Motor neuron (in vitro differentiated cells): ENCODE measurements at regions not wholly inside any gene's neighbourhood (a gene's known extent, or its start where the extent isn't known, plus 50 kb on each side); places are given as distances from the start of the nearest gene placed in this dataset.

Experiments used
- ATAC-seq, 8 experiments: fragments of 200-7000 bp; cut with Tn5 transposase; replicated peaks in 6 of 8; 2 replicates each; pipeline ENCODE4 v1.8.0; 2021; ENCODE audit warnings: mild to moderate bottlenecking in 8 of 8, moderate library complexity in 8 of 8
- H3K27ac ChIP-seq, 2 donors: fragments of 250-450 bp; sonication (Bioruptor Pico); 2 replicates each; pipeline ENCODE4 v1.9.0; 2021; ENCODE audit warnings: antibody characterized with exemption in 2 of 2, mild to moderate bottlenecking in 2 of 2, moderate library complexity in 1 of 2
- H3K4me1 ChIP-seq, 2 donors: fragments of 250-450 bp; sonication (Bioruptor Pico); replicated peaks in 1 of 2; 2 replicates each; pipeline ENCODE4 v1.6.1; 2021; ENCODE audit warnings: antibody characterized with exemption in 2 of 2, mild to moderate bottlenecking in 2 of 2, moderate library complexity in 1 of 2
- H3K4me3 ChIP-seq, 5 donors: fragments of 250-450 bp; sonication (Bioruptor Pico); 2 replicates each; pipeline ENCODE4 v1.9.0; 2021; ENCODE audit warnings: antibody characterized with exemption in 5 of 5, mild to moderate bottlenecking in 5 of 5, moderate library complexity in 4 of 5
- WGBS, 10 experiments: fragments of 450-650 bp; shearing (Covaris generic); methylation state at CpG; one replicate each; pipeline ENCODE4 v1.0.0; 2022; 5-methylcytosine and 5-hydroxymethylcytosine counted together
- in situ Hi-C, 9 experiments: fragments of 400-800 bp; cut with MboI; loops; one replicate each; pipeline ENCODE4 v1.15.0; 2021; ENCODE audit warnings: low sequenced_read_pairs in 9 of 9, low pct_unique_long_range_greater_than_20kb in 2 of 9; ENCODE audit not compliant: unreplicated experiment in 9 of 9

DNA sequence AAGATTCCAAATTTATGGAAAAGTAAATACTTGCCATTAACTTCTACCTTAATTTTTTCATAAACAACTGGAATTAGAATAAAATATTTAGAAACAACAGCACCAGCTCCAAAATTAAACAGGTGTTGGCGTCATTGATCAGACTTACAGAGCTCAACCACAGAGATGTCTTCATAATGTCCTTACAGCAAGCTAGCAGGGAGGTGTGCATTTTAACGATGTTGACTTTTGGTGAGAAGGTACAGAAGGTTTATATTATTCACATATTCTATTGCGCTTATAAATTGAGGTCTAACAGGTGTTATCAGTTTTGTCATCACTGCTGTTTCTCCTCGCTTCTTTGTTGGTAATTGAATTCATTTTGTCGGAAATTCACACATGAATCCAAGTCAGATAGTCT, 226.2 kb upstream of the CA10 start:
- WGBS, 10 experiments: 8 to 100% (median 67%) methylated on average over 1 to 5 of the region's 5 CpGs
- ATAC-seq: peak in 1 of 8 experiments; percentile 11
- in situ Hi-C loops: no loop called here
- no peak overlapping the region for H3K4me3 ChIP-seq
- H3K4me1 ChIP-seq: no peaks in the 10 kb centered on the region
- no peak overlapping the region for H3K27ac ChIP-seq

DNA sequence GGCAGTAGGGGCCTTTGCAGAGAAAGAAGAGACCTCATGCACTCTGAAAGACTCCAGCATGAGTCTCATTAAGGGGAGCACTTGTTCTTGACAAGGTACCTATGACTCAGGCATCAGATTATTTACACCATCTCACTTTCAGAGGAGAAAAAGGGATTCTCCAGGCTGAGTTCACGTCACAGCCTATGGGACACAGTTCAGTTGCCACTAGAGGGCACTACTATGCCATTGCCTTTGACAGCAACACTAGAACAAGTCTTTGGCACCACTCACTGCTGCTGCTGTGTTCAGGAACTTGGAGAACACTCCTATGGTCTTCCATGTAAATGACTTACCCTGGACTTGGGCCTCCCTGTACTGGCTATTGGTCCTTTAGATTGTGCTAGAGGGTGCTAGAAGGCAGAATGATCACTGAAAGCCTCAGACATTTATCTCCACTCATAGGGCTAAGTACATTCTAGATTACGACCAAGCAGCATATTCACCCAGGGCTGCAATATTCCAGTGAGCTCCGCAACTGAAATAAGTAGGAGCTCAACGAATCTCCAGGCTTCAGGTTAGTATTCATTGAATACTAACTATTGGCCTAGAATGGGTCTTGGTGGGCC, 225.1 kb upstream of the CA10 start:
- Histone ChIP-seq H3K27ac (no peak overlapping the region), H3K4me3 (no peak overlapping the region), H3K4me1 (no peaks in the 10 kb centered on the region)
- peak; percentile 72 to 100 (median 91) for ATAC-seq
- 0 to 85% (median 42%) methylated on average over 1 to 3 of the region's 4 CpGs; no CpG with 5 or more reads in 4 of the 10 experiments for WGBS, 10 experiments
- in situ Hi-C loops: no loop called here

DNA sequence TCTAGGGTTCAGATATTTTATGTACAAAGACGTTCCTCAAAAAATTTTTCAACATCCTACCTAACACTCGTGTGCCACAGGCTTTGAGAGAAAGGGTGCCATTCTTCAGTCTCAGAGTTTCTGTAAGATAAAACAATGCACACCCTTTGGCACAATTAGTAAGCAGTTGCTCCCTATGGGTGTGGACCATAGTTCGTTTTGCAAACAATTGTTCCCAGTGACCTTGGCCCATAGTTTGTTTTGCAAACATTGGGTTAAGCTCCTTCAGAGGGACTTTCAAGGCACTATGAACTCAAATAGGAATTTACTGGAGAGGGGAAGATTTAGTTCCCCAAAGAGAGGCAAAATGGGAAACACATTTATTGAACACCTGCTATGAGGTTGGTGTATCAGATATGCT, 220.3 kb upstream of the CA10 start:
- 3 to 100% (median 42%) methylated on average over 1 to 3 of the region's 3 CpGs; no CpG with 5 or more reads in 2 of the 10 experiments for WGBS, 10 experiments
- Histone ChIP-seq H3K4me3 (no peak overlapping the region), H3K4me1 (no peaks in the 10 kb centered on the region), H3K27ac (no peak overlapping the region)
- ATAC-seq: no peak
- in situ Hi-C loops: no loop called here

DNA sequence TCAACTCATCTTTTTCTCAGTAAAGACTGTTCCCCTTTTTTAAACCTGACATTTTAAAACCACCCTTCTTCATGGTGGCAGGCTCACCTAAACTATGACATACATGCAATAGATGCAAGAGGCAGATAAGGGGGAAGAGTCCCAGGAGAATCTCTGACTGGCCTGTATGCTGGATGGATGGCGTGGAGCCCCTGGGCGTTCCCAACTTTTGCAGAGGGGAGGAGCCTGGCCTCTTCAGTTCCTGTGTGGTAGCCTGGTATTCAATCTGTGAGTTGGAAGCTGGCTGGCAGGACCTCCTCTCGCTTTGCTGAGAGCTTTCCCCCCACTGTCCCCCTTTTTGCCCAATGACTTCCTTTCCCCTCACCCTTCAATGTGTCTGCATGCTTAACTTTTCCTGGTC, 217.6 kb upstream of the CA10 start:
- in situ Hi-C loops: no loop called here
- Histone ChIP-seq H3K4me3 (no peak overlapping the region), H3K27ac (no peak overlapping the region), H3K4me1 (peaks cover 0 to 8% of the 10 kb centered on the region in 2 donors)
- ATAC-seq: no peak
- WGBS, 10 experiments: 0 to 100% (median 35%) methylated on average over 1 to 3 of the region's 3 CpGs; no CpG with 5 or more reads in 4 of the 10 experiments

DNA sequence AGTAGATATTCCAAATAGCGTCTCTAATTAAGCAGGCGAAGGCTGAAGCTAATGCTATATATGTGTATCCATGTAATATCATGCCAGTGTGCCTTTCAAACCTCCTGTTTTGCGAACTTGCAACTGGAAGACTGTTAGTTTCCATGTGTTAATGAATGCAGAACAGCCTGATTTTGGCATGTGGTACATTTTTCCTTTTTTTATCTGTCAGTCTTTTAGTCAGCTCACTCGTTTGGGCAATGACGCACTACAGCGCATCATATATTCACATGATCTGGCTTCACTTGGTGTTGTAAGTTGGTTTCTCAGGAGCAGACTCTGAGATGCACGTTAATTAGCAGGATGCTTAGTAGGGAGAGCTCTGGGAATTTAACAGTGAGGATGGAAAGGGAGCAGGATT, 210.4 kb upstream of the CA10 start:
- no peak for ATAC-seq
- whole genome bisulfite sequencing, 10 experiments: 8 to 100% (median 73%) methylated on average over 2 to 6 of the region's 7 CpGs
- in situ Hi-C loops: no loop called here

DNA sequence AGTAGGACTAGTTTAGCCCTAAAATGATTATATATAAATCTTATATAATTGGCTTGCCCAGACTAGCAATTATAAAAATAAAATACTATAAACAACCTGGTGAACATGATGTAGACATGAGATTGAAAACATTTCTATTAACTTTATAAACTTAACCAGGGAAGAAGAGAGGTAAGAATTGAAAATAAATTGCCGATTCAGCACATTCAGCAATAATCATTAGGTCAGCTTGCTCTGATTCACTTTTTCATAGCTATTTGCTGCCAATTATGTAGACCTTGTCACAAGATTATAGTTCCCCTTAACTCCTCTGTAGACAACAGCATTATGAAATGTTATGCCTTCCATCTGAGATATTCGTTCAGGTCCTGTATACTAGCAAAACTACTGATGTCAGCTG, 199.3 kb upstream of the CA10 start:
- ATAC-seq: no peak
- in situ Hi-C loops: no loop called here
- 0 to 100% (median 62%) methylated on average over 1 to 2 of the region's 2 CpGs; no CpG with 5 or more reads in 4 of the 10 experiments for WGBS, 10 experiments
- no peak overlapping the region for H3K27ac ChIP-seq
- H3K4me3 ChIP-seq: no peak overlapping the region
- H3K4me1 ChIP-seq: no peaks in the 10 kb centered on the region

More for the DNA sequence above, 210.4 kb upstream of the CA10 start:
- no peak overlapping the region for H3K27ac ChIP-seq
- no peak overlapping the region for H3K4me3 ChIP-seq
- peaks cover 0 to 8% of the 10 kb centered on the region in 2 donors for H3K4me1 ChIP-seq

DNA sequence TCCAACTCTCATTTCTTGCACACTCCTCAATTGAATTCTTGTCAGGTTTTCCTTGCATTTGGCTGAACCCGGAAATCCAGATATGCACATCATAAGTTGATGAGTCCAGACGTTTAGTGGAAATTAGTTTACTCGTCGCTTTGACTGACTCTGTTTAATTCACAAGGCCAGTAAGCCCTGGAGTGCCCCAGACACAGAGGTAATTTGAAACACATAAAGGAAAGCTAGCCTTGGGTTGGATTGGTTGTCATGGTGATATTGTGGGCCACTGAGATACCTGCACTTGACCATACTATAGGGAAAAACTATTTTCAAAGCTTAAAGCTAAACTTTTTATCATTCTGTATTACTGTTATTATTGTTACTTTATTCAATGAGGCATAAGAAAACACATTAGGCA, 178.3 kb upstream of the CA10 start:
- ATAC-seq: no peak
- no peaks in the 10 kb centered on the region for H3K4me1 ChIP-seq
- WGBS, 10 experiments: 0 to 71% (median 17%) methylated on average over 2 to 4 of the region's 4 CpGs; no CpG with 5 or more reads in 3 of the 10 experiments
- in situ Hi-C loops: no loop called here
- H3K27ac ChIP-seq: no peak overlapping the region
- H3K4me3 ChIP-seq: no peak overlapping the region

DNA sequence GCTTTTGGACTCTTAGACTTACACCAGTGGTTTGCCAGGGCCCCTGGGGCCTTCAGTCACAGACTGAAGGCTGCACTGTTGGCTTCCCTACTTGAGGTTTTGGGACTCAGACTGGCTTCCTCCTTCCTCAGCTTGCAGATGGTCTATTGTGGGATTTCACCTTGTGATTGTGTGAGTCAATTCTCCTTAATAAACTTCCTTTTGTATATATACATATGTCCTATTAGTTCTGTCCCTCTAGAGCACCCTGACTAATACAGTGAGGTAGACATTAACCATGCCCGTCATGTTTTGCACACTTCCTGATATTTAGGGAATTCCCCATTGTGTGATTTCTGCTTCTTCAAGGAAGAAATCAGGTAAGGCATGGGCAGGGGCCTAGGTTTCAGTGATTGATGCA, 147.8 kb upstream of the CA10 start:
- WGBS, 10 experiments: 14 to 100% (median 25%) methylated on average over 1 of the region's 1 CpG; no CpG with 5 or more reads in 5 of the 10 experiments
- no peak overlapping the region for H3K4me3 ChIP-seq
- no peak for ATAC-seq
- in situ Hi-C loops: no loop called here
- no peaks in the 10 kb centered on the region for H3K4me1 ChIP-seq
- no peak overlapping the region for H3K27ac ChIP-seq

DNA sequence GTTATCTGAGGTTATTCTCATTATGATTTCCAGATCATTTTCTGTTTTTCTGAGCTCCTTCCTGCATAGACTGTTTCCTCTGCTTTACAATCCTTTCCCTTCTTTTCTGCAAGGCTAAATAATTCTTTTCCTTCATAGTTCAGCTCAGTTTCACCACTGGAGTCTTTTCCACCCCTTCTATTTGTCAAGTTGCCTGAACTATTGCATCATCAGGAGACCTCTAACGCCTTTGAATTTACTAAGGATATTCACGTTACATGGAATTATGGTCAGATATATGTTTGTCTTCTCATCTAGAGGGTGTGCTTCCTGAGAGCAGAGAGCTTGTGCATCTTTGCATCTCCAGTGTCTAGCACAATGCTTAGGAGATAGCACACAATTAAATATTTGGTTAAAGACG, 140.4 kb upstream of the CA10 start:
- in situ Hi-C loops: no loop called here
- no peak for ATAC-seq
- Histone ChIP-seq H3K4me3 (no peak overlapping the region), H3K27ac (peak overlapping the region in 1 of 2 donors; percentile 35), H3K4me1 (peaks cover 0 to 34% of the 10 kb centered on the region in 2 donors)
- WGBS, 10 experiments: 0 to 89% (median 72%) methylated on average over 1 to 3 of the region's 3 CpGs; no CpG with 5 or more reads in 3 of the 10 experiments

DNA sequence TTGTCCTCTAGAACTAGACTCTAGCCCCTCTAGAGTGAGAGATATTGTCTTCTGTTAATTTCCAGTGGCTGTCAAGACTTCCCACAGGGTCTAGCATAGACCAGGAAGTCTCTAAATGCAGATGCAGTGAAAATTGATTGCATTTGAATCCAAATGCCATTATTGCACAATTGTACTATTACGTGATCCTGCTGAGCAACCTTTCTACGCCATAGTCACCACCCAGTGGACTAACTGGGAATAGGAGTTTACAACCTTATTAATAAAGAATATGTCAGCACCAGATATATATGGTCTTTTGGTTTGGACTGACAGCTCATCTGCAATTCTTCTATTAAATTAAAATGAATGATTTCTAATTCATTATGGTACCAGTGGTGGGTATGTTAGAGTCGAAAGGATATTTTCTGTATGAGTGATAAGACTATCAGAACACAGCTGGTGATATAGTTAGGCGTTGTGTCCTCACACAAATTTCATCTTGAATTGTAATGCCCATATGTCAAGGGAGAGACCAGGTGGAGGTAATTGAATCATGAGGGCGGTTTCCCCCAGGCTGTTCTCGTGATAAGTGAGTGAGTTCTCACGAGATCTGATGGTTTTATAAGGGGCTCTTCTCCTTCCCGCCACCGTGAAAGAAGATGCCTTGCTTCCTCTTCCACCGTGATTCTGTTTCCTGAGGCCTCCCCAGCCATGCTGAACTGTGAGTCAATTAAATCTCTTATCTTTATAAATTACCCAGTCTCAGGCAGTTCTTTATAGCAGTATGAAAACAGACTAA, 138.9 kb upstream of the CA10 start:
- WGBS, 10 experiments: 0 to 87% (median 55%) methylated on average over 3 to 9 of the region's 10 CpGs
- Histone ChIP-seq H3K4me3 (no peak overlapping the region), H3K27ac (peak overlapping the region in 1 of 2 donors; percentile 28), H3K4me1 (peaks cover 0 to 38% of the 10 kb centered on the region in 2 donors)
- in situ Hi-C loops: no loop called here
- ATAC-seq: peak in 4 of 8 experiments; percentile 18 to 80 (median 36)

DNA sequence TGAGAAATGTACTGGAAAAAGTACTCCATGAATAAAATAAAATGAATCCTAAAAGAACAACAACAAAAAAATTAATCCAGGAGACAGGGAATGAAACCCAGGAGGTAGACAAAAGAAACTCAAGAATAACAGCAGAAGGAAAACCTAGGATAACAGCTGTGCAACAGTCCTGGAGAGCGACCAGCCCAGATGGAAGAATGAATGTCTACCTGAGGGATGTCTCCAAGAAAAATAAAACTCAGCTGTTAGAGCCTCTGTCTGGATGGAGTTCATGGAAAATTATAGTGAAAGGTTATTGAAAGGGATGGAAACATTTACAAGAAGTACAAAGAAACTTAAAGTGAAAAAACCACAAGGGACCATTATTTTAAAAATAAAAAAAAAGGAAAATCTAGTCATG, 135.8 kb upstream of the CA10 start:
- H3K4me3 ChIP-seq: no peak overlapping the region
- in situ Hi-C loops: no loop called here
- no peak for ATAC-seq
- peaks cover 0 to 28% of the 10 kb centered on the region in 2 donors for H3K4me1 ChIP-seq
- H3K27ac ChIP-seq: no peak overlapping the region
- WGBS, 10 experiments: 0 to 100% (median 63%) methylated on average over 1 of the region's 1 CpG; no CpG with 5 or more reads in 1 of the 10 experiments

DNA sequence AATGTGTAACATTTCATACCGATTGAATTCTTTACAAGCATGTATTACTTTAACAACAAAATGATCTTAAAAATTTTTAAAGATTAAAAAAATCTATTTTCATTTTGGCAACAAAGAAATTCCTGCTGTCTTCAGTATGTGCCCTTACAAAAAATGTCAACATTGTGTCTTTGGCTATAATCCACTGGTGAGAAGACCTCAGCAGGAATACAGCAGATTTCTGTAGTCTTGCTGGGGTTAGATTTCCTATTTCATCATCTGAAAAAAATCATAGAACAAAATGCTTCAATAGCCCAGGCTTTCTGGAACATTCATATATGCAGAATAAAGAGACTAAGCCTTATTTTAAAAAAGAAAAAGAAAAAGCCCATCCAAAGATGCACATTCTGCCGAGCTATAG, 129.1 kb upstream of the CA10 start:
- Histone ChIP-seq H3K4me3 (no peak overlapping the region), H3K4me1 (peaks cover 2 to 15% of the 10 kb centered on the region in 2 donors), H3K27ac (peak overlapping the region in 1 of 2 donors; percentile 70)
- in situ Hi-C loops: no loop called here
- no peak for ATAC-seq
- WGBS, 10 experiments: 5 to 100% (median 78%) methylated on average over 1 to 2 of the region's 2 CpGs; no CpG with 5 or more reads in 1 of the 10 experiments

DNA sequence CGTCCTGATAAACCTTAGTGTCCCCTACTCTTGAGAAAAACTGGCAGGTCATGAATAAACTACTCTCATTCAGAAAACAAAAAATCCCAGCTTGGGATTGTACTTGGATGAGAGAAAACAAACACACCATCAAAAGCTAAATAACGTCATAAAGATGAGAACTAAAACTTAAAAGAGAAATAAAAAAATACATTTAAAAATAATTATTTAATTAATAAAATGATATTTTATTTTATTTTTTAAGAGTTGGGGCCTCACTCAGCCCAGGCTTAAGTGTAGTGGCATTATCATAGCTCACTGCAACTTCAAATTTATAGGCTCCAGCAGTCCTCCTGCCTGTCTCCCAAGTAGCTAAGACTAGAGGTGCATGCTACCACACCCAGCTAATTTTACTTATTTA, 125.4 kb upstream of the CA10 start:
- Histone ChIP-seq H3K4me3 (no peak overlapping the region), H3K4me1 (peaks cover 2 to 13% of the 10 kb centered on the region in 2 donors), H3K27ac (no peak overlapping the region)
- WGBS, 10 experiments: 5 to 79% (median 43%) methylated on average over 1 to 2 of the region's 2 CpGs; no CpG with 5 or more reads in 1 of the 10 experiments
- ATAC-seq: no peak
- in situ Hi-C loops: no loop called here
